Type B pancreatic cell (in vitro differentiated cells): ENCODE measurements at regions not wholly inside any gene's neighbourhood (a gene's known extent, or its start where the extent isn't known, plus 50 kb on each side); places are given as distances from the start of the nearest gene placed in this dataset.

Source experiments
- DNase-seq: peaks from one replicate; pipeline ENCODE4 v3.0.0; 2021; ENCODE audit warnings: mixed read lengths; ENCODE audit not compliant: unreplicated experiment; ENCODE audit errors: extremely low spot score
- H3K27ac Mint-ChIP-seq: 2 replicates; pipeline ENCODE4 v1.8.0; 2021; ENCODE audit warnings: mild to moderate bottlenecking, mixed read lengths
- H3K27me3 Mint-ChIP-seq: 2 replicates; pipeline ENCODE4 v1.8.0; 2021; ENCODE audit warnings: mixed read lengths
- H3K36me3 Mint-ChIP-seq: 2 replicates; pipeline ENCODE4 v1.8.0; 2021; ENCODE audit warnings: mixed read lengths
- H3K4me1 Mint-ChIP-seq: one replicate; pipeline ENCODE4 v1.8.0; 2021; ENCODE audit warnings: mixed read lengths; ENCODE audit not compliant: unreplicated experiment
- H3K4me3 Mint-ChIP-seq: 2 replicates; pipeline ENCODE4 v1.8.0; 2021; ENCODE audit warnings: mild to moderate bottlenecking, mixed read lengths
- H3K9me3 Mint-ChIP-seq: 2 replicates; pipeline ENCODE4 v1.8.0; 2021; ENCODE audit warnings: mixed read lengths
- TF ChIP-seq, protein P1 (sequence below): fragments of 200-600 bp; sonication (generic); conservative IDR thresholded peaks from 2 replicates; pipeline ENCODE4 v1.5.0; 2021; ENCODE audit warnings: antibody characterized with exemption, mild to moderate bottlenecking

DNA sequence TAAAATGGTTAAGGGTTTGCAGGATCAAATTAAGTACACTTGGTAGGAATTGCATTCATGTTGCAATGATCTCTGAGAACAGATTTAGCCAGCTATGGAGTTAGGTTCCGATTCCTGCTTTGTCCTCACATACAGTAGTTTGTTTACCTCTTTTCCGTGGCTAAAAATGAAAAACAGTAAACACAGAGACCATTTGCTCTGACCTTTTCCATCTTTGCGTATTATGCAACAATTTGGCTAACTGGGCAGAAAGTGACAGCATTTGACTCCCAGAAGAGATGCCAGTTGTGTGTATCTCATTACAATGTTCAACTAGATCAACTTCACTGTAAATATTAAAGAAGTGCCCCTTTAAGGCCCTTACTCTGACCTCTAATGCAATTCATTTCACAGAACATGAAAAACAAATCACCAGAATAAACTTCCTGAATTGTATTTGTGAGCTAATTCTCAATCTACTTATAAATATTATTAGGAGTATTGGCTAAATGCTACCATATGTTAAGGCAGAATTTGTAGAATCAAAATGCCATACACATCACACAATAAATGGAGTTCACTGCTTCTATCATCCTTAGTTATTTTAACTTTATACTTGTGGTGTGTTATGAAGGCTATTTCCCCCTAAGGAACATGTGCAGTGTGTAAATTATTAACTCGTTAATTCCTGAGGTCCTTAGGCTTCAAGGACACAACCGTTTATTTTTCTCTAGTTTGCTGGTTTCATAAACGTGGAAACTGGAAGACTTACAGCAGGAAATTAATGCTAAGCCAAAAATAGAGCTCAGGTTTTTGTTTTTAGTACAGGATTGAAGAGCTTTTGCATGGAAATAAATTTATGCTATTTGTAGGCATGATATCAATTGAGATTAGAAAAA lies 380.7 kb upstream of the CITED2 start:
- no peaks in the 10 kb centered on the region for H3K9me3 Mint-ChIP-seq
- no peaks in the 10 kb centered on the region for H3K36me3 Mint-ChIP-seq
- no peaks in the 10 kb centered on the region for H3K27me3 Mint-ChIP-seq
- TF ChIP-seq, protein P1, sequence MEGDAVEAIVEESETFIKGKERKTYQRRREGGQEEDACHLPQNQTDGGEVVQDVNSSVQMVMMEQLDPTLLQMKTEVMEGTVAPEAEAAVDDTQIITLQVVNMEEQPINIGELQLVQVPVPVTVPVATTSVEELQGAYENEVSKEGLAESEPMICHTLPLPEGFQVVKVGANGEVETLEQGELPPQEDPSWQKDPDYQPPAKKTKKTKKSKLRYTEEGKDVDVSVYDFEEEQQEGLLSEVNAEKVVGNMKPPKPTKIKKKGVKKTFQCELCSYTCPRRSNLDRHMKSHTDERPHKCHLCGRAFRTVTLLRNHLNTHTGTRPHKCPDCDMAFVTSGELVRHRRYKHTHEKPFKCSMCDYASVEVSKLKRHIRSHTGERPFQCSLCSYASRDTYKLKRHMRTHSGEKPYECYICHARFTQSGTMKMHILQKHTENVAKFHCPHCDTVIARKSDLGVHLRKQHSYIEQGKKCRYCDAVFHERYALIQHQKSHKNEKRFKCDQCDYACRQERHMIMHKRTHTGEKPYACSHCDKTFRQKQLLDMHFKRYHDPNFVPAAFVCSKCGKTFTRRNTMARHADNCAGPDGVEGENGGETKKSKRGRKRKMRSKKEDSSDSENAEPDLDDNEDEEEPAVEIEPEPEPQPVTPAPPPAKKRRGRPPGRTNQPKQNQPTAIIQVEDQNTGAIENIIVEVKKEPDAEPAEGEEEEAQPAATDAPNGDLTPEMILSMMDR = no peak
- no peak overlapping the region for H3K27ac Mint-ChIP-seq
- DNase-seq = no peak
- peak overlapping the region; percentile 42 for H3K4me3 Mint-ChIP-seq
- peaks cover 45% of the 10 kb centered on the region for H3K4me1 Mint-ChIP-seq

DNA sequence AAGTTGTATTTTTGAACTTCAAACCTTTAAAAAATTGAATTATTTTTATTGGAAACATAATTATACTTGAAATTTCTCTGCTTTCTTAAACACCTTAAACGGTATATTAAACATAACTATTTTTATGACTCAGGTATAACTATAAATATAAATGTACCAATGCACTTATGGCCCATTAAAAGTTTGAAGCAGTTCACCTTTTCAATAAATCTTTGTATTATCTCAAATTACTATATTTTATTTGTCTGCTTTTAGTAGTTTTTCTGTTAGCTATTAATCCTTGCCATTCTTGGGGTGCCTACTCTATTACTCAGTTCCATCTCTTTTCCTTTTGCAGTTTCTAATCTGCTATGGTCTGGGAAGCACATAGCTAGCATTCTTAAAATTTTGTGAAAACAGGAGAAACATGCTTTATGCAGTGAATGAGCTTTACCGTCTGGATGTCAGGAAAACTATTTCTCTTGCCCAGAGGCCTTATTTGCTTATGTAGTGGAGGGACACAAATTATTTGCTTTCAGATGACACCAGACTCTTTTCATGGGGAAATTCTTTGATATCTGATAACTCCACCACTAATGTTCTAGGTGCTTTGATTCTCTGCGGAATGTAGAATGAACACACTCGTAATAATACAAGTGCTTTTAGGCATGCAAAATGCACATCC lies 378.9 kb upstream of the CITED2 start:
- Mint-ChIP-seq H3K9me3 (peaks cover 4% of the 10 kb centered on the region), H3K4me3 (peak overlapping the region; percentile 33), H3K4me1 (peaks cover 51% of the 10 kb centered on the region), H3K27me3 (no peaks in the 10 kb centered on the region), H3K27ac (peak overlapping the region; percentile 8), H3K36me3 (no peaks in the 10 kb centered on the region)
- TF ChIP-seq, protein P1 = no peak
- no peak for DNase-seq

DNA sequence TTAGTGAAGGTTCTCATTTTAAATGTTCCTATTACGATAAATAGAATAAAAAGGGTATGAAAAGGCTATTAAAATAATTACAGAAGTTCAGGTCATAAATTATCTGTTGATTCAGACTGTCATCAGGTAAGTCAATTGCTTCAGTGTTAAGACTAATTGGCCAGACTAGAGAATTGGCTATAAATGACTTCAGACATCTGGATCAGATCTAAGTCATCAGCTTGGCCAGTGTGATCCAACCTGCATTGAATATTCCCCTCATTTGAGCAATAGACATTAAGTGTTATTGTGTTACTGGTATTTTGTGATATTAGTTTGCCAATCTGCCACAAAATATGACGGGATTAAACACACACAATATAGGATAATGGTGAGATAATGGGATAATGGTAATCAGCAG lies 377.6 kb upstream of the CITED2 start:
- H3K36me3 Mint-ChIP-seq = no peaks in the 10 kb centered on the region
- H3K27ac Mint-ChIP-seq = no peak overlapping the region
- H3K4me3 Mint-ChIP-seq = no peak overlapping the region

DNA sequence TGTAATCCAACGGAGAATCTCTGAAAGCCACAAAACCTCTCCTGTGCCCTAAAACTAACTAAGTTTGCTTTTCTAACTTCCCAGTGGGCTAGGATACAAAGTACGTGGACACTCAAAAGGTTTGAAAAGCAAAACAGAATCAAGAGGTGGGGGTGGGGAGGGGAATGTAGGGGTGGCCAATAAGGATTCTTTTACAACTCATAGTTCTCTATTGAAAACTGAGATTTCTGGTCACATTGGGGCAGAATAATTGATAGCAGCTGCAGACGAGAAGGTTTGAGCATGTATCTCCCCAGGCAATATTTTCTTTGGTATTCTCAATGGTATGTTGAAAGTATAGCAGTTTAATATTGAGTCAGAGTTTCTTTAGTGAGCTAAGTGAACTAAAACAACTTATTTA lies 376.7 kb upstream of the CITED2 start:
- Mint-ChIP-seq H3K9me3 (peaks cover 4% of the 10 kb centered on the region), H3K4me1 (peaks cover 53% of the 10 kb centered on the region), H3K36me3 (no peaks in the 10 kb centered on the region), H3K27ac (peak overlapping the region; percentile 65), H3K27me3 (no peaks in the 10 kb centered on the region), H3K4me3 (peak overlapping the region; percentile 40)
- DNase-seq = no peak
- TF ChIP-seq, protein P1 = no peak

More for the DNA sequence above, 377.6 kb upstream of the CITED2 start:
- Mint-ChIP-seq H3K4me1 (peaks cover 52% of the 10 kb centered on the region), H3K27me3 (no peaks in the 10 kb centered on the region), H3K9me3 (peaks cover 4% of the 10 kb centered on the region)
- TF ChIP-seq, protein P1 = no peak
- DNase-seq = no peak

DNA sequence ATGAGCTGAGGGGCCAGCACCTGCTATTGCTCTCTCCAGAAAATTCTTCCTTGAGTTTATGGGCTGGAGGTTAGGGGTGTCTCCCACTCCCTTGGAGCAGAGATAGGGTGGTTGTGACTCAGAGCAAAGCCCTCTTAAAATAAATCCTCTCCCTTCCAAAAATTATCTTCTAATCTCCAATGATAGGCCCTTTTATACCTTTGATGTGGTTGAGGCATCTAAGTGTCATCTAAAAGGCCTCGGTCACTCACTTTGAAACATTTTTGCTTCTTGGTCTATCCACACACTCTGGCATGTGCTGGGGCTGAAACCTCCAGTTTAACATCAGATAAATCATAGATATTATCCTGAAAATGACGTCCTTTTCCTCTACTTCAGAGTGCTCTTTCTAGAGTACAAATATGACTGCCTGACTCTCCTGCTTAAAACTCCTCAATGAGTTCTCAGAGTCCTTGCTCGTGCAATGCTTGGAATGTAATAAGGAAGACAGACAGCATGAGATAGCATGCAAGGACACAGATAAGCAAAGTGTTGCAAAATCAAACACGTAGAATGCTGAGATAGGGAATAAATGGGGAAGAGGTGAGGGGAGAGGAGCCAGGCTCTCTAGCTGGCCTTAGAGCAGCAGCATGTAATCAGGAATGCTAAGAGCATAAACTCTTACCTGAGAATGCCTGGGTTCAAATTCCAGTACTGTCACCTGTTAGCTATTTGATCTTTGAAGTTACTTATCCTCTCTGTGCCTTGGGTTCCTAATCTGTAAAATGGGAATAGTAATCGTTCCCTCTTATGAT lies 374.1 kb upstream of the CITED2 start:
- H3K27ac Mint-ChIP-seq = peak overlapping the region; percentile 10
- peaks cover 47% of the 10 kb centered on the region for H3K4me1 Mint-ChIP-seq
- H3K36me3 Mint-ChIP-seq = no peaks in the 10 kb centered on the region
- no peaks in the 10 kb centered on the region for H3K27me3 Mint-ChIP-seq
- DNase-seq = no peak
- H3K4me3 Mint-ChIP-seq = peak overlapping the region; percentile 22
- H3K9me3 Mint-ChIP-seq = peaks cover 4% of the 10 kb centered on the region
- TF ChIP-seq, protein P1 = no peak
